ENCODE measurements at regions not wholly inside any gene's neighbourhood (a gene's known extent, or its start where the extent isn't known, plus 50 kb on each side); places are given as distances from the start of the nearest gene placed in this dataset.

- Histone ChIP-seq H3K4me1 (ENCODE audit: control insufficient read depth, low read length) (no peaks in the 10 kb centered on the region), H3K79me2 (ENCODE audit: control insufficient read depth, low read length) (no peaks in the 10 kb centered on the region), H3K27me3 (ENCODE audit: control insufficient read depth, low read length) (no peaks in the 10 kb centered on the region), H3K27ac (ENCODE audit: low read depth, low read length) (no peak overlapping the region), H3K9me3 (ENCODE audit: control insufficient read depth, insufficient read depth, low read length) (no peaks in the 10 kb centered on the region), H4K20me1 (ENCODE audit: control insufficient read depth, insufficient read depth, low read depth, low read length) (no peaks in the 10 kb centered on the region), H3F3A (ENCODE audit: control insufficient read depth, insufficient read depth) (no peaks in the 10 kb centered on the region), H3K36me3 (ENCODE audit: control insufficient read depth, low read length) (no peaks in the 10 kb centered on the region), H3K4me3 (ENCODE audit: low read length) (no peak overlapping the region), H3K9me2 (replicated peaks; ENCODE audit: control insufficient read depth, low read length) (no peaks in the 10 kb centered on the region), H3K4me2 (ENCODE audit: low read length) (no peak overlapping the region)
- TF ChIP-seq EZH2phosphoT487 (IDR thresholded peaks at IDR 0.05; ENCODE audit: borderline replicate concordance, low read length) (no peak), CTCF (IDR thresholded peaks at IDR 0.05; ENCODE audit: low read depth, low read length, poor library complexity, severe bottlenecking) (no peak)
Observed at GRCh38 chr5:18687429-18687828, 1053.2 kb downstream of the TAF11L14 start.

- Histone ChIP-seq H3K27ac (ENCODE audit: low read depth, low read length) (no peak overlapping the region), H3K36me3 (ENCODE audit: control insufficient read depth, low read length) (no peaks in the 10 kb centered on the region), H3K4me2 (ENCODE audit: low read length) (no peak overlapping the region), H3F3A (ENCODE audit: control insufficient read depth, insufficient read depth) (no peaks in the 10 kb centered on the region), H3K9me3 (ENCODE audit: control insufficient read depth, insufficient read depth, low read length) (no peaks in the 10 kb centered on the region), H3K27me3 (ENCODE audit: control insufficient read depth, low read length) (no peaks in the 10 kb centered on the region), H3K79me2 (ENCODE audit: control insufficient read depth, low read length) (no peaks in the 10 kb centered on the region), H3K4me3 (ENCODE audit: low read length) (no peak overlapping the region), H3K4me1 (ENCODE audit: control insufficient read depth, low read length) (peaks cover 5% of the 10 kb centered on the region), H4K20me1 (ENCODE audit: control insufficient read depth, insufficient read depth, low read depth, low read length) (no peaks in the 10 kb centered on the region), H3K9me2 (replicated peaks; ENCODE audit: control insufficient read depth, low read length) (no peaks in the 10 kb centered on the region)
- TF ChIP-seq CTCF (IDR thresholded peaks at IDR 0.05; ENCODE audit: low read depth, low read length, poor library complexity, severe bottlenecking) (no peak), EZH2phosphoT487 (IDR thresholded peaks at IDR 0.05; ENCODE audit: borderline replicate concordance, low read length) (no peak)
Observed at GRCh38 chr5:18699681-18700080, 1065.4 kb downstream of the TAF11L14 start.

GRCh38 chr5:18702821-18703220 is 1068.6 kb downstream of the TAF11L14 start:
- H3K4me1 ChIP-seq (ENCODE audit: control insufficient read depth, low read length): peaks cover 5% of the 10 kb centered on the region
- H3F3A ChIP-seq (ENCODE audit: control insufficient read depth, insufficient read depth): no peaks in the 10 kb centered on the region
- H3K4me2 ChIP-seq (ENCODE audit: low read length): no peak overlapping the region
- H3K27ac ChIP-seq (ENCODE audit: low read depth, low read length): no peak overlapping the region
- TF ChIP-seq CTCF (IDR thresholded peaks at IDR 0.05; ENCODE audit: low read depth, low read length, poor library complexity, severe bottlenecking): no peak
- TF ChIP-seq EZH2phosphoT487 (IDR thresholded peaks at IDR 0.05; ENCODE audit: borderline replicate concordance, low read length): no peak
- no peaks in the 10 kb centered on the region for H3K9me3 ChIP-seq (ENCODE audit: control insufficient read depth, insufficient read depth, low read length)
- H3K4me3 ChIP-seq (ENCODE audit: low read length): no peak overlapping the region
- no peaks in the 10 kb centered on the region for H3K79me2 ChIP-seq (ENCODE audit: control insufficient read depth, low read length)
- H3K9me2 ChIP-seq (replicated peaks; ENCODE audit: control insufficient read depth, low read length): no peaks in the 10 kb centered on the region
- H3K27me3 ChIP-seq (ENCODE audit: control insufficient read depth, low read length): no peaks in the 10 kb centered on the region
- H4K20me1 ChIP-seq (ENCODE audit: control insufficient read depth, insufficient read depth, low read depth, low read length): no peaks in the 10 kb centered on the region
- H3K36me3 ChIP-seq (ENCODE audit: control insufficient read depth, low read length): no peaks in the 10 kb centered on the region
